HL-60 (cell line): ENCODE measurements at regions not wholly inside any gene's neighbourhood (a gene's known extent, or its start where the extent isn't known, plus 50 kb on each side); places are given as distances from the start of the nearest gene placed in this dataset.

Source experiments
- CTCF ChIP-seq: IDR thresholded peaks from one replicate; pipeline ENCODE4 v1.5.1; 2011; ENCODE audit warnings: low read length, control low read depth, inconsistent platforms; ENCODE audit not compliant: insufficient read depth
- POLR2AphosphoS5 ChIP-seq: IDR thresholded peaks from 2 replicates; pipeline ENCODE4 v1.6.1; 2012; ENCODE audit warnings: low read depth
- REST ChIP-seq: IDR thresholded peaks from 2 replicates; pipeline ENCODE4 v1.6.1; 2012; ENCODE audit warnings: low read depth; ENCODE audit not compliant: insufficient replicate concordance

GRCh38 chr3:10678796-10679376 lies 137.1 kb upstream of the SLC6A11 start:
- TF ChIP-seq POLR2AphosphoS5 (no peak), REST (no peak), CTCF (no peak)
